PC-3 (cell line): ENCODE measurements at regions not wholly inside any gene's neighbourhood (a gene's known extent, or its start where the extent isn't known, plus 50 kb on each side); places are given as distances from the start of the nearest gene placed in this dataset.

ENCODE experiments used
- ATAC-seq: fragments of 200-7000 bp; cut with Tn5 transposase; 2 replicates; pipeline ENCODE4 v1.9.1; 2020; ENCODE audit warnings: mild to moderate bottlenecking, moderate library complexity
- BruUV-seq: library from RNA; stranded (reverse); fragments of 400-500 nt; replicated peaks from 2 replicates; lab custom pipeline; 2021; lab: Mats Ljungman, UMichigan
- CTCF ChIA-PET: fragments of 300-600 bp; sonication (Branson Sonifier 250); formaldehyde crosslinking; loops from one replicate; lab custom pipeline; 2022; ENCODE audit warnings: antibody characterized with exemption; lab: Charles Lee
- POLR2A ChIA-PET: fragments of 300-600 bp; sonication (Branson Sonifier 250); formaldehyde crosslinking; loops from one replicate; lab custom pipeline; 2022; ENCODE audit warnings: antibody characterized with exemption; ENCODE audit not compliant: unreplicated experiment; lab: Charles Lee
- DNase-seq: peaks from one replicate; pipeline ENCODE4 v3.0.0-alpha.2; 2015
- H2AFZ ChIP-seq: fragments of 300-600 bp; sonication (generic); 2 replicates; pipeline ENCODE4 v1.6.0; 2016; ENCODE audit warnings: antibody characterized with exemption, low read length
- H3F3A ChIP-seq: fragments of 300-600 bp; sonication (generic); one replicate; pipeline ENCODE4 v1.6.0; 2017; ENCODE audit warnings: antibody characterized with exemption, low read length, control low read depth, mild to moderate bottlenecking; ENCODE audit not compliant: unreplicated experiment
- H3K27ac ChIP-seq: fragments of 300-600 bp; sonication (generic); 2 replicates; pipeline ENCODE4 v1.5.1; 2016; ENCODE audit warnings: mild to moderate bottlenecking, low read length
- H3K27me3 ChIP-seq: fragments of 300-600 bp; sonication (generic); 2 replicates; pipeline ENCODE4 v1.6.1; 2016; ENCODE audit warnings: low read length, mixed read lengths
- H3K36me3 ChIP-seq: fragments of 300-600 bp; sonication (generic); 2 replicates; pipeline ENCODE4 v1.6.1; 2016; ENCODE audit warnings: low read depth, mixed run types, low read length, mixed read lengths
- H3K4me1 ChIP-seq: fragments of 300-600 bp; sonication (generic); 2 replicates; pipeline ENCODE4 v1.5.1; 2016; ENCODE audit warnings: low read length; ENCODE audit not compliant: insufficient read depth
- H3K4me2 ChIP-seq: fragments of 300-600 bp; sonication (generic); 2 replicates; pipeline ENCODE4 v1.6.0; 2016; ENCODE audit warnings: low read length
- H3K4me3 ChIP-seq: fragments of 300-600 bp; sonication (generic); 2 replicates; pipeline ENCODE4 v1.5.1; 2016; ENCODE audit warnings: mild to moderate bottlenecking, low read length, mixed read lengths
- H3K79me2 ChIP-seq: fragments of 300-600 bp; sonication (generic); 2 replicates; pipeline ENCODE4 v1.6.1; 2017; ENCODE audit warnings: low read length, mixed read lengths
- H3K9ac ChIP-seq: fragments of 300-600 bp; sonication (generic); 2 replicates; pipeline ENCODE4 v1.6.0; 2016; ENCODE audit warnings: mild to moderate bottlenecking, low read length
- H3K9me2 ChIP-seq: fragments of 300-600 bp; sonication (generic); replicated peaks from 2 replicates; pipeline ENCODE4 v1.6.1; 2016; ENCODE audit warnings: mixed run types, low read length, mixed read lengths
- H3K9me3 ChIP-seq: fragments of 300-600 bp; sonication (generic); 2 replicates; pipeline ENCODE4 v1.6.1; 2016; ENCODE audit warnings: low read length, mixed read lengths
- H4K20me1 ChIP-seq: fragments of 300-600 bp; sonication (generic); 2 replicates; pipeline ENCODE4 v1.6.1; 2016; ENCODE audit warnings: low read length, mixed read lengths
- CTCF ChIP-seq: fragments of 300-600 bp; sonication (generic); conservative IDR thresholded peaks from 2 replicates; pipeline ENCODE4 v1.5.1; 2017; ENCODE audit warnings: antibody characterized with exemption, low read depth, mild to moderate bottlenecking, low read length
- EZH2 ChIP-seq: fragments of 300-600 bp; sonication (generic); IDR thresholded peaks from one replicate; pipeline ENCODE4 v1.6.1; 2017; ENCODE audit warnings: antibody characterized with exemption, mild to moderate bottlenecking, low read length; ENCODE audit not compliant: unreplicated experiment
- EZH2phosphoT487 ChIP-seq: fragments of 300-600 bp; sonication (generic); IDR thresholded peaks from 2 replicates; pipeline ENCODE4 v1.6.1; 2018; ENCODE audit warnings: mild to moderate bottlenecking, antibody characterized with exemption, low read length, borderline replicate concordance
- intact Hi-C: fragments of 100-400 bp; cut with micrococcal nuclease; formaldehyde crosslinking; loops from 2 replicates; pipeline ENCODE4 v1.9.0; 2023

DNA sequence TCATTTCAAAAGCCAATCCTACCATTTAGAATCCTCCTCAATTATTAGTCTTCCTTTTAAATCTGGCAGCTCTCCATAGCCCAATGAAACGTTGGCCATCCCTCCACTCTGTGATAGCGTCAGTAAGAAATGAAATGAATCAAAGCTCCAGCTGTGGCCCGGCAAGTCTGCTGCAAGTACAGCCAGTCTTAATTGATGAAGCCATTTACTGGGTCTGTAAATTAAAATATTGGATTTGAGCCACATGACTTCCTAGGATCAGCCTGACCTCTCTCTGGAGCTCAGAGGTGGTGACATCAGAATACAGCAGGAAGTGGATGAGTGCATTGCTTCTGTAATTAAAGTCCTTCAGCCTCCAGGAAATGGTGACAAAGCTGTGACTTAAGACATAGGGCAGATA, 347.0 kb upstream of the LMCD1 start:
- H4K20me1 ChIP-seq = no peaks in the 10 kb centered on the region
- H3K9me2 ChIP-seq = no peaks in the 10 kb centered on the region
- H3K4me2 ChIP-seq = no peak overlapping the region
- no peaks in the 10 kb centered on the region for H3K79me2 ChIP-seq
- BruUV-seq = no TSS peak
- no peak for TF ChIP-seq CTCF
- no peak for TF ChIP-seq EZH2phosphoT487
- TF ChIP-seq EZH2 = no peak
- H3K4me1 ChIP-seq = no peaks in the 10 kb centered on the region
- no peaks in the 10 kb centered on the region for H3F3A ChIP-seq
- H3K27me3 ChIP-seq = no peaks in the 10 kb centered on the region
- no peaks in the 10 kb centered on the region for H3K9me3 ChIP-seq
- no peak overlapping the region for H3K4me3 ChIP-seq
- H3K27ac ChIP-seq = no peak overlapping the region
- no peaks in the 10 kb centered on the region for H3K36me3 ChIP-seq
- intact Hi-C loops = no loop called here
- ChIA-PET CTCF (no interaction called here), POLR2A (no interaction called here)
- ATAC-seq (no peak), DNase-seq (no peak)
- H2AFZ ChIP-seq = no peak overlapping the region
- H3K9ac ChIP-seq = no peak overlapping the region

DNA sequence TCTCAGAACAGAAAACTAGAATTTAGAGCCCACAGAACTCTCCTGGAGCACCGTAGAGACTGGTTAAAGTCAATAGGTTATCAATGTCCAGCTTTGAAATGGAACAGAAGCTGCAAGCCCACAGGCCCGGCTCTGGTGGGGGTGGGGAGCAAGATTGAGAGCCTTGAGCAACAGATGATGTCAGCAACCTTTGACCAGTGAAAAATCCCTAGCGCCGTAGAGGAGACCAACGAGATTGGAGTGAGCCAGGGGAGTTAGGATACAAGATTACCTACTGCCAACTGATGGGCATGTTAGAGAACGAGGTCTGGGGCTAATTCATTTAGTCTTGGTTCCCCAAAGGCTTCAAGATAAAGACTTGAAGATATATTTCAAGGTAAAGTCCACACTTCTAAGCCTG, 345.5 kb upstream of the LMCD1 start:
- H2AFZ ChIP-seq = no peak overlapping the region
- H3K9ac ChIP-seq = no peak overlapping the region
- ChIA-PET CTCF (no interaction called here), POLR2A (no interaction called here)
- no peaks in the 10 kb centered on the region for H3K9me2 ChIP-seq
- no peaks in the 10 kb centered on the region for H3F3A ChIP-seq
- H4K20me1 ChIP-seq = no peaks in the 10 kb centered on the region
- no peaks in the 10 kb centered on the region for H3K79me2 ChIP-seq
- TF ChIP-seq EZH2phosphoT487 (no peak), EZH2 (no peak), CTCF (no peak)
- no peaks in the 10 kb centered on the region for H3K4me1 ChIP-seq
- intact Hi-C loops = no loop called here
- no peaks in the 10 kb centered on the region for H3K27me3 ChIP-seq
- no peaks in the 10 kb centered on the region for H3K9me3 ChIP-seq
- no peak overlapping the region for H3K4me2 ChIP-seq
- ATAC-seq (no peak), DNase-seq (no peak)
- H3K27ac ChIP-seq = no peak overlapping the region
- H3K4me3 ChIP-seq = no peak overlapping the region
- BruUV-seq = no TSS peak
- no peaks in the 10 kb centered on the region for H3K36me3 ChIP-seq

DNA sequence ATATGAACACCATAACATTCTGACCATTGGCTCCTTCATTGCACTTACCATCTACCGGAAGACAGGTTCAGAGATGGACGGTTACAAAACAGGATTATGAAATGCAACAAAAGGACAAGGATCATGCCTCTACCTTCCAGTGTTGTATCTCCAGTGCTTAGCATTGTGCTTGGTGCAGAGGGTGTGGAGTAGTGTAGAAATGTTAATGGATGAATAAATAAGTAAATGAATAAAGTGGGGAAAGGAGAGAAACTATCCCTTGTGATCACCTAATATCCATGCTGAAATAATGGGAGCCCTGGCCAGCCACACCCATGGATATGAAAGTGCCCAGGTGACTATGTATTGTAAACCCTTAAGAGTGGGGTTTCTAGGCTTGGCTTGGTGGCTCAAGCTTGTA, 344.8 kb upstream of the LMCD1 start:
- TF ChIP-seq EZH2 = no peak
- no peak for TF ChIP-seq EZH2phosphoT487
- TF ChIP-seq CTCF = no peak
- intact Hi-C loops = no loop called here
- Histone ChIP-seq H3K27me3 (no peaks in the 10 kb centered on the region), H2AFZ (no peak overlapping the region), H3K9me3 (no peaks in the 10 kb centered on the region), H3K9me2 (no peaks in the 10 kb centered on the region), H3K27ac (no peak overlapping the region), H3K79me2 (no peaks in the 10 kb centered on the region), H3F3A (no peaks in the 10 kb centered on the region), H3K4me1 (no peaks in the 10 kb centered on the region), H3K4me2 (no peak overlapping the region), H3K9ac (no peak overlapping the region), H4K20me1 (no peaks in the 10 kb centered on the region), H3K36me3 (no peaks in the 10 kb centered on the region), H3K4me3 (no peak overlapping the region)
- ChIA-PET CTCF (no interaction called here), POLR2A (no interaction called here)
- no TSS peak for BruUV-seq
- DNase-seq (no peak), ATAC-seq (no peak)
